LHCN-M2 (cell line): ENCODE measurements at regions not wholly inside any gene's neighbourhood (a gene's known extent, or its start where the extent isn't known, plus 50 kb on each side); places are given as distances from the start of the nearest gene placed in this dataset.

Experiments
- DNase-seq: peaks from one replicate; pipeline ENCODE4 v3.0.0-alpha.2; 2012; ENCODE audit warnings: low read depth

DNA sequence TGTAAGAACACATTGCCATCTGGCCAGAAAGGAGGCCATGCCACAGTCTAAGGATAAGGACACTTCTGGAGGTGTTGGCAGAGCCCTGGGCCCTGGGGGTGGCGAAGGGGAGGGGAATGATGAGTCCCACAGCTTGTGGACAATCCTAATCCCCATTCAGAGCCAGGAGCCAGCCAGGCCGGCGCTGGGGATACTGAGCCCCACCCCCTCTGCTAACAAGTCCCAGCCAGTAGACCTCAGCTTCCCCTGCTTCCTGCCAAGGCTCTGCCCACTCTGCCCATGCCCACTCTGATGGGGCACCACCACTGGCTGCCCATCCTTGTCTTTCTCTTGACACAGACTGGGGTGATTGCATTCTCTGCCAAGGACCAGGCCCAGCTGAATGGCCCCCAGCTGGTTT lies 71.9 kb downstream of the NAV1 start:
- no peak for DNase-seq

GRCh38 chr1:201612645-201613044 lies 73.7 kb downstream of the NAV1 start:
- DNase-seq, result no peak

DNA sequence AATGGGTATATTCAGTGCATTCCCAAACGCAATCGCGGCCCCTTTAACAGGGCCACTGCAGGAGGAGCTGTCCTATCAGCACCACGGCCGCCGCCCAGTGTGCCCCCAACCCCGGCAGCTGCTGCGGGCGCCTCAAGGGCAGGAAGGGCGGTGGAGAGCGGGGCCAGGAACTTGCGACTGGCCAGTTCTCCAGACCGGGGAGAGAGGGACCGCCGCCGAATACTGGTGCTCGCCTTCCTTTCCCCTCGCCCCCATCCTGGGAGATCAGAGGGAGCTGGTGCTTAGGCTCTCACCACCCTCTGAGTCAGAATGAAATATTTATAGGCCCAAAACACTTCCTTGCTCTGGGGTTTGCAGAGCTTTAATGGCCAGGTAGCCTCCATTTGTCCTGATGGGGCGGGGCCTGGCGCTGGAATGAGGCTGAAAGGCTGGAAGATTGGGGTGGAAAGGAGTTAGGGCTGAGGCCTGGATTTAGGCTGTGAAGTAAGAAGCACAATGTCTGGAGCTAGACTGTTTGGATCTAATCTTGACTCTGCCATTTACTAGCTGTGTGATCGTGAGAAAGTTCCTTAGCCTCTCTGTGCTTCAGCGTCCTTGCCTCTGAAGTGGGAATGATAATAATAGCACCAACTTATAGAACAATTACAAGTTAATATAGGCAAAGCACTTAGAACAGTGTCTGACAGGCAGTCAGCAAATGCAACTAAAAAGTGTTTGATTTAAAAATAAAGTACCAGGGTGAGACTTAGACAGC lies 75.5 kb downstream of the NAV1 start:
- DNase-seq, result peak; percentile 52

GRCh38 chr1:201617157-201617556 lies 78.2 kb downstream of the NAV1 start:
- DNase-seq, result no peak

- no peak for DNase-seq
These were observed 79.5 kb downstream of the NAV1 start for GRCh38 chr1:201618389-201618788.

DNA sequence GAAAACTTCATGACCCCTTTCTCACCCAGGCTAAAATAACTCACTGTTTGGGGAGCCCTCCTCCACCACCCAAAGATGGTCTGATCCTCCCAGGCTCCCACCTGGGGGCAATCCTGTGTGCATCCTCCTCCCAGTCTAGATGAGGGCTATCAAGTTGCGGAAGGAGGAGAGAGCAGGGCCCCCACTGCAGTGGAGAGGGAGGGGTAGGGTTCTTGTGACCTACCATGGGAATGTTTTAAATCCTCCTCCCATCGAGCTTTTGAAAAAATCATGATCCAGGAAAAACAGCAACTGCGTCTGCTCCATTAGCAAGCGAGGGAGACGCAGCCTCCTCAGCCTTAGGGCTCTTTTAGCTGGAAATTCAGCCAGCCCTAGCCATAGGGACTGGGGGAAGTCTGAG lies 80.0 kb downstream of the NAV1 start:
- no peak for DNase-seq

GRCh38 chr1:201619513-201619912 lies 80.6 kb downstream of the NAV1 start:
- no peak for DNase-seq

DNA sequence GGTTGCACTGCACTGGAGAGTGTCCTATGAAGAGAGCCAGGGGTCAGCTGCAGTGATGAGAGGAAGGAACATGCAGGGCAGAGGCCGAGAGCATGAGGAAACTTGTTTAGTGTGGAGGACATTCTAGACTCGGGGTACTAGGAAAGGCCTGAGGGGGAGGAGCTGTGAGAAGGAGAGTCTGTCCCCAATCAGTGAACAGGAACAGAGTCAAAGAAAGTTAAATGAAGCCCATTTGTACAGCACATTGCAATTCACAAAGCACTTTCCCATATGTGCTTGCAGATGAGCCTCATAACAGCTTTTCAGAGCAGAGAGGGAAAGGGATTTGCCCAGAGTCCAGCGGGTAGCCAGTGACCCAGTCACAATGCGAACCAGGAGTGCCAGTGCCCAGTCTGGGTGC lies 83.4 kb downstream of the NAV1 start:
- no peak for DNase-seq

GRCh38 chr1:201622824-201623223 lies 83.9 kb downstream of the NAV1 start:
- no peak for DNase-seq

- no peak for DNase-seq
These were observed 85.9 kb downstream of the NAV1 start for GRCh38 chr1:201624741-201625225.

GRCh38 chr1:201625226-201625761 lies 86.4 kb downstream of the NAV1 start:
- DNase-seq, result peak; percentile 93

GRCh38 chr1:201625851-201626251 lies 86.9 kb downstream of the NAV1 start:
- no peak for DNase-seq

DNA sequence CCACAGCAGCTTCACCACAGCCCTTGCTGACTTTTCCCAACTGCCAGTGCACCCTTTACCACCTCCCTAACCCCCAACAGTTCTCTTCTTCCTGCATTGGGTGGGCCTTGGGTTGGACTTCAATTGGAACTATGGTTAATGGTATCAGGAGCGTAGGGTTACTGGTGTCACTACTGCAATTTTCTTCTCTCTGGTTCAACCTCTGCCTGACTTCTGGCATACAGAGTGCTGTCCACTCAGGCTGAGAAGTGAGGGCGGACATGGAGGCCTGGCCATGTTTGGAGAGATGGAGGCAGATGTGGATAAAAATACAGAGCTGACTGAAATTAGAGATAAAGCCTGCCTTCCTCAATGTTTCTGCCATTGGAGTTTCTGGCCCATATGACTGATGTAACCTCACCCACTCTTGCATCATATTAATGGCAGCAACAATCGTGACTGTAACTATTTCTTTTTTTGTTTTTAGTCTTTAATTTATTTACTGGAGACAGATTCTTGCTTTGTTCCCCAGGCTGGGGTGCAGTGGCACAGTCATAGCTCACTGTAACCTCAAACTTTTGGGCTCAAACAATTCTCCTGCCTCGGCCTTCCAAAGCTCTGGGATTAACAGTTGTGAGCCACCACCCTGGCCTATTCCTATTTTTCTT lies 87.8 kb downstream of the NAV1 start:
- DNase-seq, result no peak

GRCh38 chr1:201628490-201628889 lies 89.6 kb downstream of the NAV1 start:
- DNase-seq, result no peak

DNA sequence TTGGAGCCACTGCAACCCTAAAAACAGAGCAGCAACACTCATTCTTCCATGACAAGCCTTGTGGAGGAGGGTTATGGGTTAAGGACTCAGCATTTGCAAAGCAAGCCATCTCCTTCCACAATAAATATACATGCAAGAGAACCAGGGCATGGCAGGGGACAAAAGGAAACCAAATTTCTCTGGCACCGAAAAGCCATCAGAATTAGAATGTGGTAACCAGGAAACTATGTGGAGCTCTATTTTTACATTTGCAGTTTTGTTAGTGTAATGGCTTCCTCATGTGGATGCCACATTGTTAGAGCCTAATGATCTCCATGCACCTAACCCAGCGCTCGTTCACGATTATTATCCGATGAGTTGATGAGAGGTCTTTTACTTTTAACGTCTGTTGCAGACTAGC lies 91.7 kb downstream of the NAV1 start:
- no peak for DNase-seq

- no peak for DNase-seq
These were observed 92.1 kb downstream of the NAV1 start for GRCh38 chr1:201631037-201631436.

DNA sequence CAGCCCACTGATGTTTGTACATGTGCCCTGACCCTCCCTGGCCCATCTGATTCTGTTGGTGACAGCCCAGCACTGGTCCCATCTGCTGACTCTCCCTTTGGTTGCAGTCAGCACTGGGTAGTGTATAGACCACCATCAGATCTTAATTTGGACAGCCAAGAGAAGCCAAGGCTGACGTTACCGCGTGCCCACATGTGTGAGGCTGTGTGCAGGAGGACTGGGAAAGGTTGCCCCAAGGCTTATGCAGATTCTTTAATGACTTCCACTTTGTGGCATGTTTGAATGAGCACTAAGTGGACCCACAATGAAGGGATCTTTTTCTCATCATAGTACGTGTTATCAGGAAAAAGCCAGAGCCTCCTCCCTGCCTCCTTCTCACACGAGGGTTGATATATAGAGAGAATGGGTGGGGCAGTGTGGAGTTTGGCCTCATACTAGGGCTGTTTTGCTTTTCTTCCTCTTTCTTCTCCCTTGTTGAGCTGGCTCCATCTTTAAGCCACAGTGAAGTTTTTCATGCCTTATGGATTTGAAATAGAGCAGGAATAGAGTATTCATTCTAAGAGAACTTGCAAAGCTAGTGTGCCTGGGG lies 93.5 kb downstream of the NAV1 start:
- no peak for DNase-seq

- DNase-seq, result no peak
These were observed 94.4 kb downstream of the NAV1 start for GRCh38 chr1:201633297-201633696.

- peak; percentile 52 for DNase-seq
These were observed 94.9 kb downstream of the NAV1 start for GRCh38 chr1:201633811-201634210.

DNA sequence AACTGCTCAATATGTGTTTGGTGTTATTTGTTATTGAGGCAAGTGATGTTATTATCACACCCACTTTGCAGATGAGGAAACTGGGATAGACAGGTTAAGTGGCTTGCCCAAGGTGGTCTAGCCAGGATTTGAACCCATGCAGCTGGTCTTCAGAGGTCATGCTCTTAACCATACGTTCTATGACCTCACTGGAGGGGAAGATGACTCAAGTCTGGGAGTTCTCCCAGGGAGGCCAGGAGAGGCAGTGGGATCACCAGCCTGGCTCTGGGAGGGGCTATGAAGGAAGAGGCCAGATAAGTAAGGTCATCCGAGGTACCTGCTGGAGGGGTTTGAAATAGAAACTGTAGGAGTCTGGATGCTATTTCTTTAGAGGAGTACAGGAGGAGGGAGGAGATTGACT lies 95.3 kb downstream of the NAV1 start:
- peak; percentile 48 for DNase-seq

DNA sequence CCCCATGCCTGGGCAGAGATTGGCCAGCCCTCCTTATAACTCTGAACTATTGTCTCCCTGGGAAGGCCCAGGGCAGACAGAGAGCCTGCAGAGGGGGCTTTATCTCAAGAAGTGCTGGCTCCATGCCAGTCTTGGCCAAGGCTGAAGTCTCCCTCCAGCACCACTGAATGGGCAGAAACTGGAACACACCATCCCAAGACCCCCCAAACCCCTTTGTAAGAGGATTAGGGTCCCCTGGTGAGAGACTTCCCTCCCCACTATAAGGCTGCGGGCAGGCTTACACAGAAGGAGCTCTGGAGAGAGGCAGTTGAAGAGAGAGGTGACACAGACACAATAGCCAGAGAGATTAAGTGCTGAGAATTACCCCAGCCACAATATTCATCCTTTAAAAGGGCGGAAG lies 97.2 kb downstream of the NAV1 start:
- no peak for DNase-seq

DNA sequence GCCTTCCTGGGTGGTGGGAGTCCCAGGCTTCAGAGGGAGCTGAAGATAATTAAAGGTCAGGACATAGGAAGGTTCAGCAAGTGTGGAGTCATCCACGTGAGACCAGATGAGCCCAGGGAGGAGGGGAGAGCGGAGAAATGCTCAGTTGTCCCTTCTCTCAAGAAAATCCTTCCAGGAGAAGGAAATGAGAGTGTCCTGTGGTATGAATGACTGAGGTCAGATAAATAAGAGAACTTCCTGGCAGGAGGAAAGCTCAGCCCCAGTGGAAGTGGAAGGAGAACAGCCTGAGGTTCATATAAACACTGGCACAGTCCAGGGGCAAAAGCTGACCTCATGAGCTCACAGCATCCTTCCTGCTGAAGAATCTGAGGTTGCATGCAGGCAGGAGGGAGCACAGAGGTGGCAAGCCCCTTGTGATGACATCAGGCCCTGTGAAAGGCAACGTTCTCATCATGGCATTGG lies 97.6 kb downstream of the NAV1 start:
- peak; percentile 33 for DNase-seq
